Aorta (tissue), 5 donors: ENCODE measurements at regions not wholly inside any gene's neighbourhood (a gene's known extent, or its start where the extent isn't known, plus 50 kb on each side); places are given as distances from the start of the nearest gene placed in this dataset.

Source experiments
- ATAC-seq: fragments of 200-7000 bp; cut with Tn5 transposase; one replicate; pipeline ENCODE4 v1.9.1; 2022; ENCODE audit warnings: moderate library complexity; ENCODE audit not compliant: low FRiP score
- DNase-seq, 2 donors: peaks; one replicate each; pipeline ENCODE4 v3.0.0-alpha.2; 2020
- H3K27ac ChIP-seq, 2 donors: one replicate each; pipeline ENCODE4 v1.5.1; 2013; ENCODE audit warnings: low read length in 2 of 2, mild to moderate bottlenecking in 2 of 2, moderate library complexity in 2 of 2, control low read depth in 1 of 2, inconsistent platforms in 1 of 2, low read depth in 1 of 2
- H3K27me3 ChIP-seq, 2 donors: one replicate each; pipeline ENCODE4 v1.6.1; 2013; ENCODE audit warnings: control low read depth in 1 of 2, low read length in 1 of 2, mild to moderate bottlenecking in 1 of 2, moderate library complexity in 1 of 2; ENCODE audit not compliant: insufficient read depth in 2 of 2, control insufficient read depth in 1 of 2
- H3K36me3 ChIP-seq, 2 donors: one replicate each; pipeline ENCODE4 v1.6.1; 2013; ENCODE audit warnings: control low read depth in 1 of 2, low read length in 1 of 2, mild to moderate bottlenecking in 1 of 2; ENCODE audit not compliant: insufficient read depth in 2 of 2, control insufficient read depth in 1 of 2
- H3K4me1 ChIP-seq, 2 donors: one replicate each; pipeline ENCODE4 v1.6.1; 2013; ENCODE audit warnings: low read length in 2 of 2, control low read depth in 1 of 2, mild to moderate bottlenecking in 1 of 2, moderate library complexity in 1 of 2; ENCODE audit not compliant: insufficient read depth in 2 of 2, control insufficient read depth in 1 of 2
- H3K4me3 ChIP-seq, 2 donors: one replicate each; pipeline ENCODE4 v1.5.1; 2013; ENCODE audit warnings: low read length in 2 of 2, control low read depth in 1 of 2, mild to moderate bottlenecking in 1 of 2
- H3K9me3 ChIP-seq: one replicate; pipeline ENCODE4 v1.6.1; 2013; ENCODE audit warnings: mild to moderate bottlenecking, low read length; ENCODE audit not compliant: control insufficient read depth
- WGBS, 2 donors: extraction: QIAGEN DNeasy Blood & Tissue Kit; methylation state at CpG; one replicate each; pipeline ENCODE4 v1.1.7; 2013; 5-methylcytosine and 5-hydroxymethylcytosine counted together
- intact Hi-C, 2 donors: fragments of 100-400 bp; cut with DNase I; formaldehyde crosslinking; loops; one replicate each; pipeline versions ENCODE4 v1.14.2 to v1.15.0; 2022
- donor health status: healthy with polysubstance abuse.
- donor health status: Bipolar disorder and iron deficiency.
- donor health status: DM: no; HTN: no; CAD: no.
- donor health status: DM: no; HTN: no; CAD: no.
- donor health status: DM: yes; HTN: yes; CAD: no.

- Histone ChIP-seq H3K4me1 (no peaks in the 10 kb centered on the region), H3K9me3 (no peaks in the 10 kb centered on the region), H3K27me3 (no peaks in the 10 kb centered on the region), H3K27ac (no peak overlapping the region), H3K36me3 (no peaks in the 10 kb centered on the region), H3K4me3 (no peak overlapping the region)
- no peak for ATAC-seq
- intact Hi-C loops, result no loop called here
- 89 to 96% methylated on average over 1 of the region's 1 CpG for WGBS, 2 donors
- no peak for DNase-seq
Observed at GRCh38 chr5:68140763-68141162, 74.8 kb upstream of the PIK3R1 start.

DNA sequence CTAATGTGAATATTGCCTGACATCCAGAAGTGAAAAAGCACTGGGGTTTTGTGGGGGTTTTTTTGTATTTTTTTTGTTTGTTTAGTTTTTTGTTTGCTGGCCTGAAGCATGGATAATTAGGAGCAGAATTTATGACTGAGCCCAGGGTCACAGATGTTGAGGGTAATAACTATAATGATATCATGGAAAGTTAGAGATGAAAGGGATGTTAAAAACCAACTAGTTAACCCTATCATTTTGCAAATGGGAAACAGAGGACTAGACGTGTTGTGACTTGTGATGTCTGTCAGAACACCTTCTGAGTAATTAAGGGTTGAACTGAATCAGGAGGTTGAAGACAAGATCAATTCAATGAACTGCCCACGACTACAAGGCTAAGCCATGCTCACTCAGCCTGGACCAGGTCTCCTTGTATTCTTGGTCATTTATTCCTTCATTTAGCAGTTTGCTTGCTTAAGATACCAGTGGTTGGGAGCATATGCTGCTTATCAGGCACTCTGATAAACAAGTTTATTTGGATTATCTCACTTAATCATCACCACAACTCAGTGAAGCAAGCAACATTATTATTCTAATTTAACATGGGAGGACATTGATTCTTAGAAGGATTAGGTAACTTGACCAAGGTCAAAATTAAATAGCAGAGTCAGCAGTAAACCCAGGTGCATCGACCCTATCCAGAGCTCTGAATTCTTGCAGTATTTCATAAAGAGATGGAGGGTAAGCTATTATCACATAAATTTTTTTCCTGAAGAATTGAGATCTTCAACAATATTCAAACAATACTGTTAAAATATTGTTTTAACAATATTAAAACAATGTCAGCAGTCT, 75.7 kb upstream of the PIK3R1 start:
- no peaks in the 10 kb centered on the region for H3K9me3 ChIP-seq
- no peak for ATAC-seq
- 91 to 95% methylated on average over 3 of the region's 3 CpGs for WGBS, 2 donors
- H3K4me3 ChIP-seq, result no peak overlapping the region
- H3K36me3 ChIP-seq, result no peaks in the 10 kb centered on the region
- intact Hi-C loops, result no loop called here
- no peak overlapping the region for H3K27ac ChIP-seq
- no peaks in the 10 kb centered on the region for H3K4me1 ChIP-seq
- DNase-seq, result no peak
- no peaks in the 10 kb centered on the region for H3K27me3 ChIP-seq

- H3K27ac ChIP-seq, result peak overlapping the region in 1 of 2 donors; percentile 26
- ATAC-seq (peak; percentile 47), DNase-seq (no peak)
- no peak overlapping the region for H3K4me3 ChIP-seq
- H3K27me3 ChIP-seq, result no peaks in the 10 kb centered on the region
- 4 to 5% methylated on average over 2 of the region's 2 CpGs for WGBS, 2 donors
- intact Hi-C loops, result no loop called here
- H3K9me3 ChIP-seq, result no peaks in the 10 kb centered on the region
- no peaks in the 10 kb centered on the region for H3K36me3 ChIP-seq
- no peaks in the 10 kb centered on the region for H3K4me1 ChIP-seq
Observed at GRCh38 chr5:68137511-68138140, 77.9 kb upstream of the PIK3R1 start.

DNA sequence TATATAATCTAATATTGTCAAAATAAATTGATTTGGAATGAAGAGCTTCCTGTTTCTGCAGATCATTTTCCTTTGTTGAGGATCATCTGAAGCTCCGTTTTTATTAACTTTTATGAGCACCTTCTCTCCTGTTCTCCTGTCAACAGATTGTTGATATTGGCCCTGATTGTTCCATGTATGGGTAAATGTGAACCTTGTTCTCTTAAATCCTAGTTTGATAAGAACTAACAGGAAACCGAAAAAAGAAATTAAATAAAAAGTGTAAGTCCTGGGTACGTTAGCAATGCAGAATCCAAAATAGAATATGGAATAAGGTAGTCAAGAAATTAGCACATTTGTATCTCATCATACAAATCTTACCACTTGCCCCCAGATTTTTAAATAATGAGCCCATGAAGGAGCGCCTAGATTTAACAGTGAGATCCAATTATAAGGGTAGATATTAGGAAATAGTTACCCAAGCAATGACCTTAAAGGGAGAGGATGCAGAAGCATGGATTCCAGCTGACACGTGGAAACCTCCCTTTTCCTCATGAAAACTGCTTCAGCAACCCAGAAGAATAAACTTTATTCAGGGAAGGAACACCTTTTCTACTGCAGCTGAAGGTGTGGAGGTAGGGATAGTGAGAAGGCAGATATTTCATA, 80.8 kb upstream of the PIK3R1 start:
- no peak overlapping the region for H3K27ac ChIP-seq
- ATAC-seq, result no peak
- no peaks in the 10 kb centered on the region for H3K27me3 ChIP-seq
- DNase-seq, result no peak
- no peaks in the 10 kb centered on the region for H3K9me3 ChIP-seq
- intact Hi-C loops, result no loop called here
- WGBS, 2 donors, result 78 to 89% methylated on average over 5 of the region's 5 CpGs
- no peaks in the 10 kb centered on the region for H3K36me3 ChIP-seq
- no peaks in the 10 kb centered on the region for H3K4me1 ChIP-seq
- H3K4me3 ChIP-seq, result no peak overlapping the region

DNA sequence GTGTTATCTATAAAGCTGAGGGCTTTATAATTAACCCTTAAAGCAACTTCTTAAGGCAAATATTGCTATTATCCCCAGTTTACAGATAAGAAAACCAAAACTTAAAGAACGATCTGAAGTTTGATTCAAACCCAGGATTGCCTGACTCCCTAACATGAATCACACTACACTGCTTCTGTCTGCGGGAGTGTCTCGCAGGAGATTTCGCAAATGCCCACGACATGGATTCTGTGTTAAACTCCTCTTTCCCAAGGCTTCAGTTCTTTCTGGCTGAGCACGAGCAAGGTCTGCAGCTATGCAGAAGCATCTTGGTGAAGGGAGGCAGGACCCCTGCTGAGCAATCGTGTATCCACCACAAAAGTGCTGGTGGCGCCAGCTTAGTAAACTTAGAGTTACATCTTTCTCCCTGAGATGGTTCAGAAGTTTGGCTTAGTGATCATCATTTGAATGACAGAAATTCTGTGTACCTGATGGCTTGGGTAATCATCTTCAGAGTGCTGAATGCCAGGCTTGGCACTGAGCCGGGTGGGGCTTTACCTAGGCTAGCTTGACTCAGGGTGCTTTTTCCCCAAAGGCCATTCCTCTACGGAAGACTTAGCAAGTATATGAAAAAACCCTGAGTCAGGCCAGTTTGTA, 81.4 kb upstream of the PIK3R1 start:
- DNase-seq (no peak), ATAC-seq (no peak)
- Histone ChIP-seq H3K36me3 (no peaks in the 10 kb centered on the region), H3K9me3 (no peaks in the 10 kb centered on the region), H3K4me1 (no peaks in the 10 kb centered on the region), H3K27ac (no peak overlapping the region), H3K27me3 (no peaks in the 10 kb centered on the region), H3K4me3 (no peak overlapping the region)
- intact Hi-C loops, result no loop called here
- 86 to 88% methylated on average over 10 of the region's 10 CpGs for WGBS, 2 donors

GRCh38 chr5:68130253-68130652, 85.3 kb upstream of the PIK3R1 start:
- intact Hi-C loops, result no loop called here
- Histone ChIP-seq H3K9me3 (no peaks in the 10 kb centered on the region), H3K4me3 (no peak overlapping the region), H3K36me3 (no peaks in the 10 kb centered on the region), H3K27me3 (no peaks in the 10 kb centered on the region), H3K4me1 (peaks cover 0 to 3% of the 10 kb centered on the region in 2 donors), H3K27ac (no peak overlapping the region)
- WGBS, 2 donors, result 82 to 84% methylated on average over 2 of the region's 2 CpGs
- DNase-seq, result no peak
- no peak for ATAC-seq

DNA sequence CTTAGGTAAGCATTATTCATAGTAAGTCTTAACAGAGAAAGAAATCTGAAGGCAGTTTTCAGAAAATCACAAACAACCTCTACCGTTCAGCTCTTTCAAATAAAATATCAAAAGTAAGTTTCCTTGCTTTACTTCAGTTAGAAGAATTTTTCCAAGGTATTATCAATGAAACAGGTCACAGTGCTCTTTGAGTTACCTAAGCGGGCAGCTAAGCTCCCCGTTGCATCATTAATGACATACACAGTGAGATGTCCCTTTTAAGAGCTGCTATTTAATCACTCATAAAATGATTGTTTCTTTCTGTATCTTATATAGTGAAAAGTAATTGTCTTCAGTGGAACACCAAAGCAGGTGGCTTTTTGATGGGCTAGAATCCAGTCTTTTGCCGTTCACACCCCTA, 86.2 kb upstream of the PIK3R1 start:
- no peak for DNase-seq
- no peaks in the 10 kb centered on the region for H3K9me3 ChIP-seq
- no peak overlapping the region for H3K27ac ChIP-seq
- H3K4me3 ChIP-seq, result no peak overlapping the region
- WGBS, 2 donors, result 80 to 96% methylated on average over 4 of the region's 4 CpGs
- intact Hi-C loops, result no loop called here
- no peaks in the 10 kb centered on the region for H3K27me3 ChIP-seq
- no peak for ATAC-seq
- H3K4me1 ChIP-seq, result peaks cover 0 to 3% of the 10 kb centered on the region in 2 donors
- no peaks in the 10 kb centered on the region for H3K36me3 ChIP-seq

DNA sequence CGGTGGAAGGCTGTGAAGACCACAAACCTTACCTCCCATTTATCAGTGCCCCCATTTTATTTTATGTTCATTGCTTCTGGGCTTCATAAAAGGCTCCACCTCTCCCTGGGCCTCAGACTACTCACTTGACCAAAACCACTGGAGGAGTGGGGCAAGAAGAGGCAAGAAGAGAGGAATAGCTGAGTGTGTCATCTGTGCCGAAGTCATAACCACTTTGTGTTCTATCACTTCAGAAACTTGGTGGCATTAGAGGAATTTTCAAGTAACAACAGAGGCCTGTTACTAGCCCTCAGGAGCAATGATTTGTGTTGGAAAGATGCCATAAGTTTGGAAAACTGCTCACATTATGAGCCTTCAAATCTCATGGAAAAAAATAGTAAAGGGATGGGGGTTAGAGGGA, 88.7 kb upstream of the PIK3R1 start:
- peaks cover 0 to 3% of the 10 kb centered on the region in 2 donors for H3K4me1 ChIP-seq
- no peaks in the 10 kb centered on the region for H3K27me3 ChIP-seq
- no peak for ATAC-seq
- H3K27ac ChIP-seq, result no peak overlapping the region
- H3K9me3 ChIP-seq, result no peaks in the 10 kb centered on the region
- WGBS, 2 donors, result 57 to 58% methylated on average over 2 of the region's 2 CpGs
- DNase-seq, result no peak
- H3K36me3 ChIP-seq, result no peaks in the 10 kb centered on the region
- H3K4me3 ChIP-seq, result no peak overlapping the region
- intact Hi-C loops, result no loop called here
